HG03060 (cell line): ENCODE measurements at regions not wholly inside any gene's neighbourhood (a gene's known extent, or its start where the extent isn't known, plus 50 kb on each side); places are given as distances from the start of the nearest gene placed in this dataset.

Experiments
- ATAC-seq: cut with Tn5 transposase; IDR thresholded peaks from one replicate; pipeline ENCODE4 v1.9.1; 2021; ENCODE audit warnings: low read depth, moderate number of reproducible peaks; ENCODE audit not compliant: unreplicated experiment

DNA sequence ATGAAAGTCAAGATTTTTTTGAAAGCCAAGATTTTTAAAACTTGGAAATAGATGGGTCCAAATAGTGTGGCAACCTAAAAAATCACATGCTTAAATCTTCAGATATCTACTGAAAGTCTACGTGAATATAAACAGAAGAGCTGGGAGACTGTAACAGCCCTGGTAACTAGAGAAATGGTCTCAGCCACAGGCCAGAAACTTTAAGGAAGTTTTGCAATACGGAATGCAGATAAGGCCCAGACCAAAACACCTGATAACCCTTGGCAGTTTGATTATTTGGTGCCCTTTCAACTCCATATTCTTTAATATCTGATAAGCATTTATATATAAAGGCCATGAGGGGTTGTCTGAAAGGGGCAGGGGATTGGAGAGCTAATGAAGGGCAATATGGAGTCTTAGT lies 537.3 kb upstream of the TGFBR2 start:
- ATAC-seq = no peak

DNA sequence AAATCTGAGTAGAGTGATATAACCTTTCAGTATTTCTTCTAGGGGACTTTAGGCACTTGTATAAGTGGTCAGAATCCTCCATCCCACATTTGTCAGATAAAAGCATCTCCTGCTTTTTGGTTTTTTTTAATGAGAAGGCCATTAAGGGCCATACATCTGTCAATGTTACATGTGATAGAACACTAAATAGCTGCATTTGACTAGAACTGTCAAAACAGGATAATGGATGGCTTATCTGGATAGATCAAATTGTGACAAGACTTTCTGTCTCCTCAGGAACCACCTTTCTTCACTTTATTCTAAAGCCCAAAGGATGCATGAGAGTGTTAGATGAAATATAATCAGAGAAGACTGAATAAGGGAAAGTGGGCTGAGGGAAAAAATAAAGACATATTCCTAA lies 533.4 kb upstream of the TGFBR2 start:
- no peak for ATAC-seq

DNA sequence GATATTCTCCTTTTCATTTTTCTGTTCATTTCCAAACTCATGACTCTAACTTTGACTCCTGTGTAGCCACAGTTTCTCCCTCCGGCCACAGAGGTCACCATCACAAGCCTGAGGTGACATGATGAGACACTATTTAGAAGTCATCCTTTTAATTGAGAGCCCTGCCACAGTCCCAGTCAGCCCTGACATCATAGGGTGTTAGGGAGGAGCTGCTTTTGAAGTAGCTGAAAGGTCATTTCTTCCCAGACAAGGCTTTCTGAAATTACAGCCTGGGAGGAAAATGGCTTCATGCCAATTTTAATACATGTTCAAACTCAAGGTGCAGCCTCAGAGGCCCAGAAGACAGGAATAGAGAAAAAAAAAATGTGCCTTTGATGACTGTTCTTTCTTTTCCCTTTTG lies 532.8 kb upstream of the TGFBR2 start:
- no peak for ATAC-seq

DNA sequence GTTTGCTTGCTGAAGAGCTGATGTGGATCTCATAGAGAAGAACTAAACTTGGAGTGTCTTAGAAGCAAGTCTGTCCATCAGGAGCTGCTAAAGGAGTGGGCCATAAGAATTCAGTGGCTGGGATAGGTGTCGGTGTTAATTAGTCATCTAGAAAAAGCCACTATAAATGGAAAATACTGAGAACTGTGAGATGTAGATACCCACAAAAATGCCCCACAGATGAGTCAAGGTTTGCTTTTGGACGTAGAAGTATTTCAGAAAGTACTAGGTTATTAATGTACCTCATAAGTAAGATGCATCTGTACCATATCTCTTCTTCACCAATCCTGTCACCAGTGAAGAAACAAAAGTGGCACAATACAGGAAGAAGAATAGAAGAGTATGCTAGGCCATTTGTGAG lies 530.9 kb upstream of the TGFBR2 start:
- no peak for ATAC-seq

DNA sequence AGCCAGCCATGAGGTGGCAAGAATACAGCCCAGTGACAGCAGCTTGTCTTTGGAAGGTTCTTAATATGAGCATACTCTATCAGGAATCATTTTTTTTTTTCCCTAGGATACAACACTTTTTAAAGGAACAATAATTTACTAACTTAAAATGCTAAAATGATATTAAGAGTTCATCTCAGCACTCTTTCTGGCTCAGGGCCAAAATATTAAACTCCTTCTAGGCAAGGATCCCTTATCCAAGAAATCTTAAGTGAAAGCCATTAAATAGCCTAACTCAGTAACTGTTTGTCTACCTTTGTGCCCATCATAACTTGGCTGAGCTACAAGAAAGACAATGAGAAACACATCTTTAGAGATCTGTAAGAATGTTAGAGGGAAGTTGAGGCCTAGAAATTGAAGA lies 529.5 kb upstream of the TGFBR2 start:
- ATAC-seq = no peak

DNA sequence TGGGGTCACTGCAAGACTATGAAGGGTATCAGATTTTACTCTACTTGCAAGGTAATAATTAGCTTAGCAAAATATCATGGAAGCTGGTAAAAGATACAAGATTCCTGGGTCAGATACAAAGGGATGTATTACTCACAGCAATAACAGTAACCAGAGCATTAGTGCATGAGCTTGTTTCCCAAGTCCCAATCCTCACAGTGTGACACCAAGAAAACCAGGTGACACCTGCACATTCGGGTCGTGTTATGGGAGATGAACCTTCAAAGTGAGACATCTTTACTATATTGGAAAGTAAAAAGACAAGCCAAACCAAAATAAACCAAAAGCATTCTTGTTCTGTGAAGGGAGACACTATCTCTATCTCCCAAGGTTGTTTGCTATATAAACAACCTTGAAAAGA lies 528.7 kb upstream of the TGFBR2 start:
- ATAC-seq = no peak

DNA sequence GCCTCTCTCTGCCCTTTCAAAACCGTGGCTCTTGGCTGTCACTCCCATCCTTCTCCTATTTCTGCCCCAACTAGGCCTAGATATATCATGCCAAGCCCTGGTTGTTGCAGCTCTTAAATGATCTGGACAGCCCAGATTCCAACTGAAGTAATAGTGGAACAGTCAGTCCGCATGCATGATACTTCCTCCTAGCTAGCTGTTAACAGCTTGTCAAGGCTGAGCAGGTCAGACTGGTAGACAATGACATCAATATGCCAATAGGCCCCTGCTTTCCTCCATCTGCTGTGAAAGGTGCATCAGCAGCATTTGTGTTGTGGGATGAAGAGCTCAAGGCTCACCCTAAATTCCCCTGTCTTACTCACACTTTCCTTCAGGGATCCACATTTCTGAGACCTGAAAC lies 527.7 kb upstream of the TGFBR2 start:
- no peak for ATAC-seq

DNA sequence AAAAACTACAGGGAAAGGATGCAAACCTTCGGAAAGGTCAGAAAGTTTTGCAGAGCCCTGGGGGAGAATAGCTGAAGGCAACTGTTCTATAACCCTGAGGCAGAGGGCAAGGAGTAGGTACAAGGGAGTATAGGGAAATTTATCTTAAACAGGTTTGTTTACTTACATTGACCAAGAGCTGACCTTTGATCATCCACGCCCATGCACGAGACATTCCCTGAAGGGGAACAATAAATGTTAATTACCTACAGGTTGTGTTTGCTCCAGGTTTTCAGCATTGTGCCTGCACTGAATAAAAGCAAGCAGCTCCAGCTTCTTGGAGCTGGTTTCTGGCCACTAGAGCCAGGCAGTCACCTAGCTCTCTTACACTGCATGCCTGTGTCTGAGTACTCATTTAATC lies 524.5 kb upstream of the TGFBR2 start:
- ATAC-seq = no peak

DNA sequence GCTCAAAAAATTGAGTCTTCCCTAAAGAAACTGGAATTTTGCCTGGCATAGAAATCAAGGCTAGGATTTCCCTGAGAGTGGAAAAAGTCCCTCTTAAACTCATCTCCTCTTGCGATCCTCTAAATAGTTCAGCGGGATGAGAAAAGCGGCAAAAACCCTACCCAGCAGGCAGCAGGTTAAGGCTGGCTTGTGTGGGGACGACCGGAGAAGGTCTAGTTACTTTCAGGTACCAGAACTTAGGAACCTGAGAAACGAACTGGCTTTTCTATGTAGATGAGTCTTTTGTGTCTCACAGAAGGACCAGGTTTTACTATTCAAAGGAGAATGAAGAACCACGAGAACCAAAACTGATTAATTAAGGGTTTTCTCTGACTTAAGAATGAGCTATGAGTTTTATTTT lies 523.7 kb upstream of the TGFBR2 start:
- ATAC-seq = no peak

DNA sequence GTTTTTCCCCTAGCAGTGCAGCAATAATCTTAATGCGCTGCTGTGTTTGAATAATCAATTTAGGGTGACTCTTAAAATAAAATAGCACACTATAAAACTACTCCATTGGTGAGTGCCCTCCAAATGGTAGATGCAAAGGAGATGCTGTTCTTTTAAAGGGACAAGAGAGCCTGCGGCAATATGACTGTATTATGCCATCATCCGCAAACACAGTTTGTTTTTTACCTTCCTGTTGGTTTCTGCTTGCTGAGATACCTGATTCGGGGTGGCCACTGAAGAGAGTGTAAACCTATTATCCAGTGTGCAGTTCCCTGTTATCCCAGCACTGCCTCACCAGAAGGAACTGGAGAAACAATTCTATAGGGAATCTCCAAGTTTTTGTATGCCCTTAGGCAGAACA lies 523.1 kb upstream of the TGFBR2 start:
- ATAC-seq = no peak

DNA sequence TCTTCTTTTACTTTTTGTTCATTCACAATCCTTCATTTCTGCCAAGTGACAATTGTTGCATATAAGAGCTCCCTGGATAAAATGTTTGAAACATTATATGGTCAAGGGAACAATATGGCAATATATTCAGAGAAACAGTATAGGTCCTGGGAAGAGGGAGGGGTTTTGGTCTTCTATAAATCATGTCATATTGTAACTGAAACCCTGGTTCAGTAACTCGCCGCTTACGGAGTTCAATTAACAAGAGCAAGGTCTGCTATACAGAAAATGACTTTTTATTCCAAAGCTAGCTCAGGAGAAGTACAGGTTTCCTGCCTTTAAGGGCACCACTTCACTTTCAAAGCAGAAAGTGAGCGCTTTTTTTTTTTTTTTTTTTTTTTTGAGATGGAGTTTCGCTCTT lies 522.1 kb upstream of the TGFBR2 start:
- no peak for ATAC-seq

DNA sequence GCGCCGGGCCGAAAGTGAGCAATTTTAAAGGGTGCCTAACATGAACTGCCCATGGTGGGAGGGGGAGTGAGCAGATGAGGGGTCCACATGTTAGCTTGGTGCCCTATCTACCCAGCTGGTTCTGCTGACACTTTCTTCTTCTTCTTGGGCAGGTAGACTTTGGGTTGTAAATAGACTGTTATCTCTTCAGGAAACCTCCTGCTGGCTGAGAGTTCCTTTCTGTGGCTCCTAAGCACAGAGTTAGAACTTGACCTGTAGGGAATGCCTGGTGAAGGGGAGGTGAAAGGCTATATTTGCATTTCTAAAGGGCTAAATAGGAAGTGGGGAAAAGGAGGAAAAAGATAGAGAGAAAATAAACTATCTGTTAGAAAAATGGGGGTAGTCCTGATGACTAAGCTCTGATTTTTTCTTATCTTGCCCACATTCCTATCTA lies 521.4 kb upstream of the TGFBR2 start:
- no peak for ATAC-seq

DNA sequence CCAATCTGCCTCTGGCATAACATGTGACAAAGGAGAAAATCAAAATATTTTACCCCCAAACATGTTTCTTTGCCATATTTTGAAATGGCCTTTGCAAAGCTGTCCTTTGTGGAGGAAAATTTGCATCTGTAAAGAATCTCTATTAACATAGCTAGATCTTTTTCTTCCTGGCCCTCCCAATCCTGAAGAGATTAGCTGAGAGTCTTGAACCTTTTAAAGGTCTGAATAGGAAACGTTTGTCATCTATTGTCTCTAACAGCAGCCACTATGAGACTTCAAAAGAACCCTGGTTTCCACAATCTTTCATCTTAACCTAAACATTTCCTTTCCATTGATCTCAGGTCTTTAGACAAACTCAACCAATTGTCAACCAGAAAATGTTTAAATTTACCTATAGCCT lies 520.9 kb upstream of the TGFBR2 start:
- ATAC-seq = no peak

DNA sequence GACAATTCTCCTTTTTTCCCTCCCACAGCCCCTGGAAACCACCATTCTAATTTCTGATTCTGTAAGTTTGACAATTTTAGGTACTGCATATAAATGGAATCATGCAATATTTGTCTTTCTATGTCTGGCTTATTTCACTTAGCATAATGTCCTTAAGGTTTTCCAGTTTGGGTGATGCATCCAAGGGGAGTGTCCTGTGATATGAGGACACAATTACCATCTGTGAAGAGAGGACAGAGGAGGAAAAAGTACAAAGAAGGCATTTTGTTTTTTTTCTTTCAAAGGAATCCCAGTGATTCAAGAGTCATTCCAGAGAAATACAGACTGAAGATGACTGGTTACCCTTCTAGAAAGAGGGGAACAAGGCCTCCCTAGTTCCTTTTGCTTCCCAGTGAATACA lies 514.7 kb upstream of the TGFBR2 start:
- ATAC-seq = no peak

DNA sequence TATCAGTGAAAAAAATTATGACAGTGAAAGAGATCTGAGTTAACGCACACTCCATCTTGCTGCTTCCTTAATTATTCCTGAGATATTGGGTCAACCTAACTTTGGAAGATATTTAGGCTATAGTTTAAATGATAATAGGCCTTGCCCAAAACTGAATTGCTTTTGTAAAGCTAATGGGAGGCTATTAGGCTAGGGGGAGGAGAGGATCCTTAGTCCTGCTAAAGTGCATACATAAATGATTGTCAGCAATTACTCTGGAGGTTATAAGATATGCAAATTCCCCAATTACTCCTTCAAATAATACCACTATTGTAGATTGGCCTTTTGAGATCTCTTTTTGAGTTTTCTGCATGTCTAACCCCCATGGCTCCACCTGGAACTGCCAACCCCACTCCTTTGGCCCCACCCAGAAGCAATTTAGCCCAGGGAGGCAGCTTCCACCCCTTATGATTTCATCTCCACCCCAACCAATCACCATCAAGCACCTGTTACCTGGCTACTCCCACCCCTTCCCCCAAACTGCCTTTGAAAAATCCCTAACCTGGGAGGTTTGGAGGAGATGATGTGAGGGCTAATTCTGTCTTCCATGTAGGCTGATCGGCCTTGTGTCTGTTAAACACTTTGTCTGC lies 509.3 kb upstream of the TGFBR2 start:
- no peak for ATAC-seq

DNA sequence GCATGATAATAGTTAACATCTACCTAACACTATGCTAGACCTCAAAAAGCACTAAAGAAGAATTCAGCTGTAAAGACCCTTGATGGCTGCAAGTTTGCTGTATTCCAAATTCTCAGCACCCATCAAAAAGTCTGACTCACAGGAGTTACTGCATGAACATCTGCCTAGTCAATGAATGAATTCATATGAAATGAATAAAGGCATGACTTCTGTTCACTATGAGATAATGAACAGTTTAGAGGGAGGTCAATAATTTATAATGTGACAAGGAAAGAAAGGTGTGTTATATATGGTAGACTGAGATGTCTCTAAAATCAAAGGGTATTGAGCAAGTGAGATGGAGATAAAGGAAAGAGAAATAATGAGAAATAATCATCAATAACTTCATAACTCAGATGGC lies 508.2 kb upstream of the TGFBR2 start:
- no peak for ATAC-seq

DNA sequence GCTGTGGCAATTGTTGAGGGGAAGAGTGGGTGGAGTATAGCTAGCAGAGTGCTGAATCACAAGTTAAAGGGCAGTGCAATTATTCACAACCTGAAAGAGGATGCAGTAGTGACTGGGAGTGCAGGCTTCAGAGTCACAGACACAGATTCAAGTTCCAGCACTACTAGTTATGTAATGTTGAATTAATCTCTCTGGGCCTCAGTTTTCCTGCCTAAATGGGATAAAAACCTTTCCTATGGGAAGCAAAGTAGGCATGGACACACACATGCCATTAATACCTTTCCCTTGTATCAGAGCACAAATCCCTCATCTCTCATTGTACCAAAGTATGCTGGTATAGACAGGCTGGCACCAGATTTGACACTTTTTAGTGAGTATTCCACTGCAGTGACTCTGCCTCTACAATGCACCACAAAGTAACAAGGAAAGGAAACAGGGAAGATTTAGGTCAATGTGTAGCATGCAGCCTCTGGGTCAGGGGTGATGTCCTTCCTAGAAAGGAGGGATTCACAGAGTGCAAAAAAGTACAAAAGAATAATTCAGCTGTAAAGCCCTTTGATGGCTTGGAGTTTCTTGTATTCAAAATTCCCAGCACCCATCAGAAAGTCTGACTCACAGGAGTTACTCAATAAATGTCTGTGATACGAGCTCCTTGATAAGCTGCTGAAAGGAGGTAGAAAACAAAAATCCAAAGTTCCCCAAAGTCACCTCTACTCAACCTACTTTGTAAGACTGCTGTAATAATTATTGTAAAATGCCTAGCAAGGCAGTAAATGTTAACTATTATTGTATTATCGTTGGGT lies 507.5 kb upstream of the TGFBR2 start:
- no peak for ATAC-seq

DNA sequence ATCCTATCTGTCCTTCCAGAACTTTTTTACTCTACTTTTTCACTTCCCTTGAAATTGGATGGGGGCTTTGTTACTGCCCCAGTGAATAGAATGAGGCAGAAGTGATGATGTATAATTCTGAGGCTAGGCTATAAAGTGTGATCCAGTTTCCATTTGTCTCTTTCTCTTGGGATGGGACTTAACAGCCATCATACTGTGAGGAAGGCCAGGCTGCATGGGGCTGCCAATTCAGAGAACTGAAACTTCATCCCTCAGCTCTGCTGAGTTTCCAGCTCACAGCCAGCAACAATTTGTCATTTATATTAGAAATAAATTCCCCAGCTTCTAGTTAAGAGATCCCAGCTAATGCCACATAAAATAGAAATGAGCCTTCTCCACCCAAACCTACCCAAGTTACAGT lies 504.0 kb upstream of the TGFBR2 start:
- no peak for ATAC-seq

DNA sequence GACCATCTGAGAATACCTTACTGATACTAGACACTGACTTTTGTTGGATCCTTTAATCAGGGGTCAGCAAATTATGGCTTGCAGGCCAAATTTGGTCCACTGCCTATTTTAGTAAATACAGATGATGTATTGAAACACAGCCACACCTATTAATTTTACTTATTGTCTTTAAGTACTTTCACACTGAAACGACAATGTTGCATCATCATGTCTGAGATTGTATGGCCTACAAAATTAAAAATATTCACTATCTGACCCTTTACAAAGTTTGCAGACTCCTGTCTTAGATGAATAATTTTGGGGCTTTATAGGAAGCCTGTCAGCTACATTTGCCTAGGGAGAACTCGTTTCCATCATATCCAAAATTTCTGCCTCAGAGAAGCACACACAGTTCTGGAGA lies 503.2 kb upstream of the TGFBR2 start:
- no peak for ATAC-seq

DNA sequence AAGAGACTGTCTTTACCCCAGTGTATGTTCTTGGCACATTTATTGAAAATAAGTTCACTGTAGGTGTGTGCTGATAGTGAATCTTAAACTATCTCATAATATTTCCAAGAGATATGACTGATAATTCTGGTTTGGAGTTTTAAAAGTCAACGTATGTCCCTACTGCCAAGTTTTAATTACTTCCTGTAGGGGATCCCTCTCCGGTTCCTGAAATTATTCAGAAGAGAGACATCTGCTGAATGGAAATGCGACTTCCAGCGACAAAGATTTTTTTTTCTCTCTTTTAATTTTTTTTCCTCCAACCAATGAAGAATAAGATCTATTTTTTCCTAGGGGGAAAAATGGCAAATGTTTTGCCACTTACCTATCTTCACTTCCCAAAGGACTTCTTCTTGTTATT lies 498.9 kb upstream of the TGFBR2 start:
- ATAC-seq = no peak

DNA sequence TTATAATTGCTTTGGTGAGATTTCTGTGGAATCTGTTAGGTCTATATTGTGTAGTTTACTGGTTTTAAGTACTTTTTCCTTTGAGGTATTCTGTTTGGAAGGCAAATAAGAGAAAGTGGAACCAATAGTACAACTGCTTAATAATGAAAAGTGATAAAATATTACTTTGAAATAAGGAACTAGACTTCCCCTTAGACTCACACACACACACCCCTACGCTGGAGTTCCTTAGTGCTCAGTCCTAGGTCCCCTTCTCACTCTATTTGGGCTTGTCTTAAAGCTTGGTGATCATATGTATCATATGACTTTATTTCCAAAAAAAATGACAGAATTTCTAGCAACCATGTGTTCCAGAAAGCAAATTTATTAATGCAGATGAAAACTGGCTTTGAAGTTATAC lies 494.0 kb upstream of the TGFBR2 start:
- no peak for ATAC-seq

DNA sequence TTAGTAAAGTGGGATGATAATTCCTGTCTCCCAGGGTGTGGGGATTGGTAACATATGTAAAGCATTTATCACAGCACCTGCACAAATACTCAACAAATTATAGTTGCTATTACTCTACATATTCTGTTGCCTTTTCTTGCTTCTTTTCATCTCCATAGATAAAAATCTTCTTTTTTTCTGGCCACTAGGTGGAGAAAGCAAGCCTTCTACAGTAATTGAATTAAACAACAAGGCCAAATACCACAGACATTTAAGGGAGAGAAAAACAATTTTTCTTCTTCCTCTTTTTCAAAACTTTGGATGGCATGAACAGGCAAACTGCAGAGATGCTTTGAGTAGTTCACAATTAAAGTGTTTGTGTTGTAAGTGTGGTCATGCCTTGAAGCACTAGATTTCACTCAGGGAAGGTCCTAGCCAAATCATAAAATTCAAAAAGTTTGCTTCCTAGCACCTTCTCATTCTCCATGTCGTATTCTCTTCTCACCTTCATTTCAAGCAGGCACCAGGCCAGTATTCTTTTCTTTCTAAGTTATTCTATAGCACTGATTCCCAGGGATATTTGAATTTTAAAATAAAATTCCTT lies 493.4 kb upstream of the TGFBR2 start:
- no peak for ATAC-seq
